Activated CD4-positive, alpha-beta T cell treated with anti-CD3 and anti-CD28 coated beads, Interleukin-2, amount 10 ng/mL, durations not matched to agents 24 days and 14 days (primary cell): ENCODE measurements at regions not wholly inside any gene's neighbourhood (a gene's known extent, or its start where the extent isn't known, plus 50 kb on each side); places are given as distances from the start of the nearest gene placed in this dataset.

Experiments used
- DNase-seq: peaks from one replicate; pipeline ENCODE4 v3.0.0; 2022
- H3K27ac Mint-ChIP-seq: one replicate; pipeline ENCODE4 v1.8.0; 2022; ENCODE audit warnings: mild to moderate bottlenecking, mixed read lengths
- H3K27me3 Mint-ChIP-seq: one replicate; pipeline ENCODE4 v1.8.0; 2022; ENCODE audit warnings: mixed read lengths
- H3K36me3 Mint-ChIP-seq: one replicate; pipeline ENCODE4 v1.8.0; 2022; ENCODE audit warnings: low read depth, mild to moderate bottlenecking, mixed read lengths
- H3K4me1 Mint-ChIP-seq: one replicate; pipeline ENCODE4 v1.8.0; 2021; ENCODE audit warnings: mixed read lengths
- H3K4me3 Mint-ChIP-seq: one replicate; pipeline ENCODE4 v1.8.0; 2022; ENCODE audit warnings: mild to moderate bottlenecking, moderate library complexity, mixed read lengths
- H3K9me3 Mint-ChIP-seq: one replicate; pipeline ENCODE4 v1.8.0; 2021; ENCODE audit warnings: mixed read lengths
- intact Hi-C: fragments of 100-400 bp; cut with micrococcal nuclease; formaldehyde crosslinking; loops from one replicate; pipeline ENCODE4 v1.15.1; 2023

DNA sequence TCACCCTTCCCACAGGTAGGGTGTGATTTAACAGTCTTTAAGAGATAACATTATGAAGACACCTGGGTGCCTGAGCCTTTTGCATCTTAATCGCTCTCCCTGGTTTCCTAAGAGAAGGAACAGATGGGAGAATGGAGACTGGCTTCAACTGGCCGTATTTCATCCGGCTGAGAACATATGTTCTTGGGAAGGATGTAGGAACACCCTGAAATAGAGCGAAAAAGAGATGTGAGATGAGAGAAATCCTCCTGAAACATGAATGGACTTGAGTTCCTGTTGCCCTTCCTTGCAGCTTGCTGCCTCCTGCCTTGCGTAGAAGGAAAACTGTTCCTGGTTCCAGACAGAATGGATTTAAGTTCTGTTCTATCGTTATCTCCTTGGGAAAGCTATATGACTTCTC, 385.4 kb upstream of the RBFOX1 start:
- H3K27me3 Mint-ChIP-seq: no peaks in the 10 kb centered on the region
- no peak overlapping the region for H3K4me3 Mint-ChIP-seq
- no peaks in the 10 kb centered on the region for H3K36me3 Mint-ChIP-seq
- peaks cover 10% of the 10 kb centered on the region for H3K9me3 Mint-ChIP-seq
- no peak for DNase-seq
- H3K27ac Mint-ChIP-seq: no peak overlapping the region
- no peaks in the 10 kb centered on the region for H3K4me1 Mint-ChIP-seq
- intact Hi-C loops: no loop called here

DNA sequence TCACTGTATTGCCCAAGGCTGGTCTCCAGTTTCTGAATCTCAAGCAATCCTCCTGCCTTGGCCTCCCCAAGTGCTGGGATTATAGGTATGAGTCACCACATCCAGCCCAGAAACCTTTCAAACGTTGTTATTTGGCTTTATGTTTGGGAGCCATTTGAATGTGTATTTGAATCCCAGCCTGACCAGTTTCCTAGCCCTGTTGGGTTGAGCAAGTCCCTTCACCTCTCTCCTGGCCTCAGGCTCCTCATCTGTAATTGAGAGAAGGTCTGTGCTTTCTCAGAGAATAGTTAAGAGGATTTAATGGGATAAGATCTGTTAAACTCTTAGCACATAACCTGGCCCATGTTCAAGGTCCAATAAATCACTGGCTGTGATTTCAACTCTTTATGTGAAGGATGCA, 385.8 kb upstream of the RBFOX1 start:
- no peaks in the 10 kb centered on the region for H3K27me3 Mint-ChIP-seq
- no peak overlapping the region for H3K27ac Mint-ChIP-seq
- H3K4me1 Mint-ChIP-seq: no peaks in the 10 kb centered on the region
- intact Hi-C loops: no loop called here
- no peaks in the 10 kb centered on the region for H3K36me3 Mint-ChIP-seq
- H3K4me3 Mint-ChIP-seq: no peak overlapping the region
- DNase-seq: no peak
- peaks cover 10% of the 10 kb centered on the region for H3K9me3 Mint-ChIP-seq

DNA sequence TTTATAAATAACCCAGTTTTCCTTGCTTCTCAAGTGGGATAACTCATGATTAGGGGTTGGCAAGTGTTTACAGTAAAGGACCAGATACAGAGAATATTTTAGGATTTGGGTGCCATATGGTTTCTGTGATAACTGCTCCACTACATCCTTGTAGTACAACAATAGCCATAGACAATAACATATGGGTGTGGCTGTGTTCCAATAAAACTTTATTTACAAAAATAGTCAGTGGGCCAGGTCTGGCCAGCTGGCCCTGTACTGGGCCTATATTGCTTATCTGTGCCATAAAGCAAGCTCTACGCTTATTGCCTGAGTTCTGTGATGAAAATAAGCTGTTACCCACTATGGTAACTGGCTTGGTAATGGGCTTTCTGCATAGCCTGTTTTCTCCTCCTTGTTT, 386.5 kb upstream of the RBFOX1 start:
- no peaks in the 10 kb centered on the region for H3K4me1 Mint-ChIP-seq

DNA sequence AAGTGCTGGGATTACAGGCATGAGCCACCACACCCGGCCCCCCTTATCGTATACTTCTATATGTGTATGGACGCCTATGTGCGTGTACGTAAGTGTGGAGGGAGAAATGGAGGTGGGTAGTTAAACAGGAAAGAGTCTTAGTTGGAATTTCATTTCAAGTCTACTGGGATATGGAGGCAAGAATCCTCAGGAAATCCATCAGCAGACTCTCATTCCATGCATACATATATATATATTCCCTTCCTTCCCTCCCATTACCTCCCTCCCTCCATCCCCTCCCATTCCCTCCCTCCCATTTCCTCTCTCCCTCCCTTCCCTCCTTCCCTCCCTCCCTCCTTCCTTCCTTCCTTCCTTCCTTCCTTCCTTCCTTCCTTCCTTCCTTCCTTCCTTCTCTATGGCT, 391.7 kb upstream of the RBFOX1 start:
- intact Hi-C loops: no loop called here
- no peaks in the 10 kb centered on the region for H3K36me3 Mint-ChIP-seq
- DNase-seq: no peak
- no peak overlapping the region for H3K4me3 Mint-ChIP-seq
- H3K9me3 Mint-ChIP-seq: peaks cover 22% of the 10 kb centered on the region
- no peaks in the 10 kb centered on the region for H3K4me1 Mint-ChIP-seq
- no peak overlapping the region for H3K27ac Mint-ChIP-seq
- no peaks in the 10 kb centered on the region for H3K27me3 Mint-ChIP-seq

More for the DNA sequence above, 386.5 kb upstream of the RBFOX1 start:
- Mint-ChIP-seq H3K9me3 (peaks cover 16% of the 10 kb centered on the region), H3K36me3 (no peaks in the 10 kb centered on the region), H3K27me3 (no peaks in the 10 kb centered on the region), H3K4me3 (no peak overlapping the region), H3K27ac (no peak overlapping the region)
- no peak for DNase-seq
- intact Hi-C loops: no loop called here

DNA sequence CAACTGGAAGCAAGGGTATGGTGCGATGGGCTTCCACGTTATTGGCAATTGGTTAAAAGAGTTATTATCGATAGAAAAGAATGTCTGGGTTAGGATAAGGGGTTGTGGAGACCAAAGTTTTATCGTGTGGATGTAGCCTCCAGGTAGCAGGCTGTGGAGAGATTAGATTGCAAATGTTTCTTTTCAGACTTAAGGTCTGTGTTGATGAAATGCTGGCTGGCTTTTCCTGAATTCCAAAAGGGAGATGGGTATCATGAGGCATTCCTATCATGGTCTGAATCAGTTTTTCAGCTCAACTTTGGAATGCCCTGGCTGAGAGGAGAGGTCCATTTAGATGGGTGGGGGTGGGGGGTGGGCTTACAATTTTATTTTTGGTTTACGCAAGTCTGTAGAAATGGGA, 395.0 kb upstream of the RBFOX1 start:
- H3K4me1 Mint-ChIP-seq: no peaks in the 10 kb centered on the region

DNA sequence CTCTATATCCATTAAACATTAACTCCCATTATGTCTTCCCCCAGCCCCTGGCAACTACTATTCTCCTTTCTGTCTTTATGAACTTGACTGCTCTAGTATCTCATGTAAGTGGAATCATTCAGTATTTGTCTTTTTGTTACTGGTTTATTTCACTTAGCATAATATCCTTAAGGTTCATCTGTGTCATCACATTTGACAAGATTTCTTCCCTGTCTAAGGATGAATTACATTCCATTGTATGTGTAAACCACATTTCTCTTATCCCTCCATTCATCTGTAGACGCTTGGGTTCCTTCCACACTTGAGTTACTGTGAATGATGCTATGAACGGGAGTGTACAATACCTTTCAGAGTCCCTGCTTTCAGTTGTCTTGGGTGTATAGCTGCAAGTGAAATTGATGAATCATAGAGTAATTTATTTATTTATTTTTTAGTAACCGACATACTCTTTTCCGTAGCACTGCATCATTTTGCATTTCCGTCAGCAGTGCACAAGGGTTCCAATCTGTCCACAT, 399.7 kb upstream of the RBFOX1 start:
- Mint-ChIP-seq H3K27me3 (no peaks in the 10 kb centered on the region), H3K27ac (no peak overlapping the region), H3K4me3 (no peak overlapping the region), H3K36me3 (no peaks in the 10 kb centered on the region), H3K9me3 (peaks cover 23% of the 10 kb centered on the region), H3K4me1 (no peaks in the 10 kb centered on the region)
- intact Hi-C loops: no loop called here
- DNase-seq: no peak

More for the DNA sequence above, 395.0 kb upstream of the RBFOX1 start:
- DNase-seq: no peak
- intact Hi-C loops: no loop called here
- H3K27me3 Mint-ChIP-seq: no peaks in the 10 kb centered on the region
- H3K36me3 Mint-ChIP-seq: no peaks in the 10 kb centered on the region
- H3K9me3 Mint-ChIP-seq: peaks cover 20% of the 10 kb centered on the region
- no peak overlapping the region for H3K4me3 Mint-ChIP-seq
- no peak overlapping the region for H3K27ac Mint-ChIP-seq

DNA sequence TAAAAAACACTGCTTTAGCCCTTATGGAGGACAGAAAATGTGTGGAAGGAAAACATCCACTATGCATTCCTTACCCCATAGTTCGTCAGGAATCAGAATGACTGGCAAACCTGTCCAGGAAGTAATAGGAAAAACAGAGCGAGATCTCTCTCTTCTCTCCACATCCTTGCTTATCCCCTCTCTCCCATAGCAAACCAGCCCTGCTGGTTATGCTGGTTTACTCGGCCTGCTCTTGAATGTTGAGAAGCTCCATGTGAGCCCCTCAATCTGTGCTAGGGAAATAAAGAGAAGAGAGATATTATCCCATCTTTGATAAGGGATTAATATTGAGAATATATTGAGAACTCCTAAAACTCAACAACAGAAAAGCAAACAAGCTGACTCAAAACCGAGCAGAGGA, 402.8 kb upstream of the RBFOX1 start:
- Mint-ChIP-seq H3K36me3 (no peaks in the 10 kb centered on the region), H3K4me1 (no peaks in the 10 kb centered on the region), H3K4me3 (no peak overlapping the region), H3K27ac (no peak overlapping the region), H3K9me3 (peaks cover 20% of the 10 kb centered on the region), H3K27me3 (no peaks in the 10 kb centered on the region)
- DNase-seq: no peak
- intact Hi-C loops: no loop called here

DNA sequence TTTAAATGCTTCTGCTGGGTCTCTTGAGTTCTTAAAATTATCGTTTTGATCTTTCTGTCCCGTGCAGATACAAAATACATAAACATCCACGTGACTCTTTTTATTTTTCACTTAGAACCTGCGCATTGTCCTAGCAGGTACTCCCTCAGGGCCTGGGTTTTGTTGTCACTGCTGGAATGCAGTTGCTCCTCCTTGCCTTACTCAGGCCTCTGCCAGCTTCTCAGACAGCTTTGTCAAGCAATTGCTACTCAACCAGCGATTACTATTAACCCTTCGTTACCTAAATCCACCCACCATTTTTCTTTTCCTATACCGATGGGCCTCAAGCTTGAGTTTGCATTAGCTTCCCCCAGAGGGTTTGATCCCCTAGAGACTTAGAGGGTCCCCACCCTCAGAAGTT, 405.9 kb upstream of the RBFOX1 start:
- Mint-ChIP-seq H3K4me3 (no peak overlapping the region), H3K27me3 (no peaks in the 10 kb centered on the region), H3K4me1 (no peaks in the 10 kb centered on the region), H3K36me3 (no peaks in the 10 kb centered on the region), H3K27ac (no peak overlapping the region), H3K9me3 (peaks cover 13% of the 10 kb centered on the region)
- intact Hi-C loops: no loop called here
- no peak for DNase-seq

DNA sequence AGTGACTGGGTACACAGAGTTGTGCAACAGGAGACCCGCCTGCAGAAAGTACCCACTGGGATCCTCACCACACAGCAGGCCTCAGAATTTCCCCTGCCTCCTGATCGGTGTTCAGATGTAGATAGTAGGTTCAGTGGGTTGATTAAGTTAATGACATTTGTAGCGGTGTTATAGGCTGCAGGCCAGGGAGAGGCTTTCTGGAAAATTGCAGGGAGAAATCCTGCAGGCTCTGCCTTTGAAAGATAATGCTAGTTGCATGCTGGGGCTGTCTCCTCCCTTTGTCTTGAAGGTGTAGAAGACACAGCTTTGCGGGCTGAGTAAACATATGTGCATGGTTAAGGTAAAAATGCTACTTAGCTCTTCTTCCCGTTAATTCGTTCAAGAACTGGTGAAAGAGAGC, 406.3 kb upstream of the RBFOX1 start:
- DNase-seq: no peak
- H3K9me3 Mint-ChIP-seq: peaks cover 13% of the 10 kb centered on the region
- intact Hi-C loops: no loop called here
- H3K36me3 Mint-ChIP-seq: no peaks in the 10 kb centered on the region
- H3K4me3 Mint-ChIP-seq: no peak overlapping the region
- H3K4me1 Mint-ChIP-seq: no peaks in the 10 kb centered on the region
- no peaks in the 10 kb centered on the region for H3K27me3 Mint-ChIP-seq
- H3K27ac Mint-ChIP-seq: no peak overlapping the region

DNA sequence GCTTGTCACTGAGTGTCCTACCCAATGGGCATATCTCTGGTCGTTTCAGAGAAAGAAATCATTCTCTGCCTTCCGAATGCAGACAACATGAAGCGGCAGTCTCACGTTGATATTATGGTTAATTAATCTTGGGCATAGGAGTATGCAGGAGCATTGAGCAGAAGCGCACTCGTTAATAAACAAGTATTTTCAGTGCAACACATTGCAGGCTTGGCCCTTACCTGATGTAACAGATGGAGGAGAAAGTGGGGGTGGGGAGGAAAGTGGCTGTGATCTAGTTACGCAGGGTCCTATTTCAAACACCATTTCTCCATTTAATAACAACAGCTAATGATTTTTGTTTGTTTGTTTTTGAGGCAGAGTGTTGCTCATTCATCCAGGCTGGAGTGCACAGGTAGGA, 414.0 kb upstream of the RBFOX1 start:
- H3K27me3 Mint-ChIP-seq: no peaks in the 10 kb centered on the region
- peaks cover 12% of the 10 kb centered on the region for H3K9me3 Mint-ChIP-seq
- H3K4me1 Mint-ChIP-seq: no peaks in the 10 kb centered on the region
- H3K36me3 Mint-ChIP-seq: no peaks in the 10 kb centered on the region
- intact Hi-C loops: no loop called here
- H3K4me3 Mint-ChIP-seq: no peak overlapping the region
- no peak for DNase-seq
- no peak overlapping the region for H3K27ac Mint-ChIP-seq

DNA sequence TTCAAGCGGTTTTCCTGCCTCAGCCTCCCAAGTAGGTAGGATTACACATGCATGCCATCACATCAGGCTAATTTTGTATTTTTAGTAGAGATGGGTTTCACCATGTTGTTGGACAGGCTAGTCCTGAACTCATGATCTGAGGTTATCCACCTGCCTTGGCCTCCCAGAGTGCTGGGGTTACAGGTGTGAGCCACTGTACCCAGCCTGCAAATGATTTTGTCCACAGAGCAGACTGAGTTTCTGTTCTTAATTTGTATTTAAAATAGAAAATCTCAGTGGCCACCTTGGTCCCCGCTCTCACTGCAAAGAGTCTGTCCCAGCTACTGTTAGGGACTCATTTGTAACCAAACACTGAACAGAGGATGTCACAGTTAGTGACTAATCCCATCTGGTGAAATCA, 415.7 kb upstream of the RBFOX1 start:
- H3K27me3 Mint-ChIP-seq: no peaks in the 10 kb centered on the region
- H3K4me3 Mint-ChIP-seq: no peak overlapping the region
- H3K27ac Mint-ChIP-seq: no peak overlapping the region
- no peak for DNase-seq
- intact Hi-C loops: no loop called here
- no peaks in the 10 kb centered on the region for H3K36me3 Mint-ChIP-seq
- H3K9me3 Mint-ChIP-seq: peaks cover 12% of the 10 kb centered on the region
- no peaks in the 10 kb centered on the region for H3K4me1 Mint-ChIP-seq

DNA sequence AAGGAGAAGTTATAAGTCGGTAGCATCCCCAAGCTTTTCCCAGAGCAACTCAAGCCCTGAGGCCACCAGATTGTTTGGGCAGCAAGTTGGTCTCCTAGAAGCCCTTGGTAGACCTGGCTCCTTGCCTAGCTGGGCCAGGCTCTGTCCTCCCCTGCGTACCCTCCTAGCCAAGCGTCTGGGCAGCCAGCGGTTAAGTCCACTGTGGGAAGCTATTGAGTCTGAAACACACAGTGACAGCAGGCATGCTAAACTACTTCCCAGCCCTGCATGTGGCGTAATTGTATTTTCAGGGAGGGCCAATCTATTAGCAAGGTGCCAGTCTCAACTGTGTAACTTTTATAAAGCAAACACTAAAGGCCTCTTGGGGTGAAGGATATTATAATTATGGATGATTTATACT, 419.1 kb upstream of the RBFOX1 start:
- DNase-seq: no peak
- Mint-ChIP-seq H3K4me3 (no peak overlapping the region), H3K27ac (no peak overlapping the region), H3K36me3 (no peaks in the 10 kb centered on the region), H3K27me3 (no peaks in the 10 kb centered on the region), H3K4me1 (no peaks in the 10 kb centered on the region), H3K9me3 (peaks cover 4% of the 10 kb centered on the region)
- intact Hi-C loops: no loop called here

DNA sequence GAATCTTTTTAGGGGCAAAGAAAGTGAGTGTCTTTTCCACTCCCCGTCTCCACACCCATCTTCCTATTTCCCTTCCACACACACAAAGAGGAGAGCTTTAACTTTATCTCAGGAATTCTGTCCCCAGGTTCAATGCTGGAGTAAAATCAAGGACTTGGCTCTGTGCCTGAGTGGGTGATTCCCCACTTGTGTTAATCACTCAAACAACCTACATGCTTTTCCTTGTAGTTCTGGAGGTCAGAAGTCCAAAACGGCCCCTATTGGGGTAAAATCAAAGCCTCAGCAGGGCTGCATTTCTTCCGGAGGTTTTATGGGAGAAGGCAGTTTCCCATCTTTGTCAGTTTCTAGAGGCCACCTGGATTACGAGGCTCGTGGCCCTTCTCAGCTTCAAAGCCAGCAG, 422.3 kb upstream of the RBFOX1 start:
- Mint-ChIP-seq H3K27ac (no peak overlapping the region), H3K27me3 (no peaks in the 10 kb centered on the region), H3K9me3 (peaks cover 15% of the 10 kb centered on the region), H3K4me3 (no peak overlapping the region), H3K36me3 (no peaks in the 10 kb centered on the region), H3K4me1 (no peaks in the 10 kb centered on the region)
- no peak for DNase-seq
- intact Hi-C loops: no loop called here

DNA sequence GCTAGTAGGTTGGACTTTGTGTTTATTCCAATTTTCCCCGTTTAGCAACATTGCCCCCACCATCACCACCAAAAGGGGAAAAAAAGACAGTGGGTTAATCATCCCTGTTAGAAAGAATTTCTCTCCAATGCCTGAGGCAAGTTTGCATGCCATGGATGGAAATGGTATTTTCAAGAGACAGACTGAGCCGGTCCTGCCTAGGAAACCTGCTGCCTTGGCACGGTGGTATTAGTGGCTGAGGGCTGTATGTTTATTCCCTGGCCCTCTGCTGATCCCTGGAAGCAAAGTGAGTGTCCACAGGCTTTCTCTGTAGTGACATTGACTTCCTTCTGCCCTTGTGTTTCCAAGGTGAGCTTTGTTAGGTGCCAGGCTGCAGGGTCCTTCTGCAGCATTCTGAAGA, 427.0 kb upstream of the RBFOX1 start:
- H3K9me3 Mint-ChIP-seq: peaks cover 23% of the 10 kb centered on the region
- H3K27ac Mint-ChIP-seq: no peak overlapping the region
- no peaks in the 10 kb centered on the region for H3K27me3 Mint-ChIP-seq
- H3K36me3 Mint-ChIP-seq: no peaks in the 10 kb centered on the region
- DNase-seq: no peak
- no peaks in the 10 kb centered on the region for H3K4me1 Mint-ChIP-seq
- no peak overlapping the region for H3K4me3 Mint-ChIP-seq
- intact Hi-C loops: no loop called here

DNA sequence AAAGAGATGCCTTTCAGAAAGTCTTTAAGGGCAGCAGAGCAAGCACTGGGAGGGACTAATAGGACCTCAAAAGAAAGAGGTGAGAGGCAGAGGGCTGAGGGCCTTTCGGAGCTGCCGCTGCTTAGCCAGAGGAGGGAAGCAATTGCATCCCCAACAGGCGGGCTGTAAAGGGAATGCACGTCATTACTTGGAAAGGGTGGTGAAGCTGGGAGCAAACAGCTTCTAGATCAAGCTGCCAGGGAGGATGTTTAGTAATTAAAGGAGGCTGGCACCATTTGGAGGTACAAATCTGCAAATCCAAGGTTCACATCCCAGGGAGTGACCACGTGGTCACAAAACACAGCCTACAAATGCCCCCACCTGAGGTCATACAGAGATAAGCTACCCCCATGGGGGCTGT, 429.0 kb upstream of the RBFOX1 start:
- no peak for DNase-seq
- no peaks in the 10 kb centered on the region for H3K4me1 Mint-ChIP-seq
- intact Hi-C loops: no loop called here
- no peaks in the 10 kb centered on the region for H3K36me3 Mint-ChIP-seq
- no peak overlapping the region for H3K4me3 Mint-ChIP-seq
- no peaks in the 10 kb centered on the region for H3K27me3 Mint-ChIP-seq
- no peak overlapping the region for H3K27ac Mint-ChIP-seq
- peaks cover 31% of the 10 kb centered on the region for H3K9me3 Mint-ChIP-seq
